Glutamatergic neuron (in vitro differentiated cells): ENCODE measurements at regions not wholly inside any gene's neighbourhood (a gene's known extent, or its start where the extent isn't known, plus 50 kb on each side); places are given as distances from the start of the nearest gene placed in this dataset.

ENCODE experiments used
- DNase-seq: peaks from one replicate; pipeline ENCODE4 v3.0.0; 2022
- H3K27ac Mint-ChIP-seq: one replicate; pipeline ENCODE4 v1.8.0; 2020; ENCODE audit warnings: mild to moderate bottlenecking, mixed read lengths, inconsistent platforms; ENCODE audit not compliant: unreplicated experiment
- H3K27me3 Mint-ChIP-seq: one replicate; pipeline ENCODE4 v1.8.0; 2020; ENCODE audit warnings: mild to moderate bottlenecking, moderate library complexity, mixed read lengths, inconsistent platforms; ENCODE audit not compliant: unreplicated experiment
- H3K36me3 Mint-ChIP-seq: one replicate; pipeline ENCODE4 v1.8.0; 2020; ENCODE audit warnings: mild to moderate bottlenecking, mixed read lengths, inconsistent platforms; ENCODE audit not compliant: unreplicated experiment
- H3K4me1 Mint-ChIP-seq: one replicate; pipeline ENCODE4 v1.8.0; 2020; ENCODE audit warnings: mild to moderate bottlenecking, low read depth, mixed read lengths, inconsistent platforms; ENCODE audit not compliant: unreplicated experiment
- H3K4me3 Mint-ChIP-seq: one replicate; pipeline ENCODE4 v1.8.0; 2020; ENCODE audit warnings: mild to moderate bottlenecking, mixed read lengths, inconsistent platforms; ENCODE audit not compliant: unreplicated experiment
- H3K9me3 Mint-ChIP-seq: one replicate; pipeline ENCODE4 v1.8.0; 2020; ENCODE audit warnings: mild to moderate bottlenecking, moderate library complexity, mixed read lengths, inconsistent platforms; ENCODE audit not compliant: unreplicated experiment
- CTCF ChIP-seq: fragments of 200-600 bp; sonication (generic); IDR thresholded peaks from one replicate; pipeline ENCODE4 v1.5.0; 2021; ENCODE audit not compliant: partially characterized antibody, unreplicated experiment

DNA sequence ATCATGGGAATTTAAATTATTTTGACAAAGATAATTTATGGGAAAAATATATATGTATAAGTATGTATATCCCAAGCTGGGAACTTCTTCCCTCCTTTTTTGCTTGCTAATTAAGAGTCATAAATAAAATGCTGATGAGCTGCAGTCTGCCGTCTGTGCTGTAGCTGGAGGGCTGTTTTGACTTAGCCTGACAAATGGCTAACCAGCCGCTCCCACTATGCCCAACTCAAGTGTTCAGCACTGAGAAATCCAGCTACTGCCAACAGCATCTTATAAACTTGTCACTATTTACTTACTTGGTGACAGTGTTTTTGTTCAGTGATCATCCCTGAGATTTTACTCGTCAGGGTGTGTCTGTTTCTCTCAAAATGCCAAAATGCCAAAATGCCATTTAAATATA, 171.2 kb upstream of the PGRMC2 start:
- no peak overlapping the region for H3K4me3 Mint-ChIP-seq
- TF ChIP-seq CTCF, result no peak

GRCh38 chr4:128457726-128458125, 170.1 kb upstream of the PGRMC2 start:
- no peak for TF ChIP-seq CTCF
- peaks cover 19% of the 10 kb centered on the region for H3K4me1 Mint-ChIP-seq
- no peaks in the 10 kb centered on the region for H3K36me3 Mint-ChIP-seq
- H3K4me3 Mint-ChIP-seq, result no peak overlapping the region
- peaks cover 2% of the 10 kb centered on the region for H3K27me3 Mint-ChIP-seq
- no peak overlapping the region for H3K27ac Mint-ChIP-seq
- no peaks in the 10 kb centered on the region for H3K9me3 Mint-ChIP-seq
- DNase-seq, result no peak

More for the DNA sequence above, 171.2 kb upstream of the PGRMC2 start:
- H3K4me1 Mint-ChIP-seq, result peaks cover 10% of the 10 kb centered on the region
- peaks cover under 1% of the 10 kb centered on the region for H3K27me3 Mint-ChIP-seq
- no peaks in the 10 kb centered on the region for H3K9me3 Mint-ChIP-seq
- DNase-seq, result no peak
- no peak overlapping the region for H3K27ac Mint-ChIP-seq
- no peaks in the 10 kb centered on the region for H3K36me3 Mint-ChIP-seq

- Mint-ChIP-seq H3K27me3 (peaks cover 2% of the 10 kb centered on the region), H3K4me3 (no peak overlapping the region), H3K27ac (no peak overlapping the region), H3K4me1 (peaks cover 22% of the 10 kb centered on the region), H3K9me3 (no peaks in the 10 kb centered on the region), H3K36me3 (no peaks in the 10 kb centered on the region)
- no peak for TF ChIP-seq CTCF
- no peak for DNase-seq
These were observed 168.6 kb upstream of the PGRMC2 start for GRCh38 chr4:128456171-128456570.

DNA sequence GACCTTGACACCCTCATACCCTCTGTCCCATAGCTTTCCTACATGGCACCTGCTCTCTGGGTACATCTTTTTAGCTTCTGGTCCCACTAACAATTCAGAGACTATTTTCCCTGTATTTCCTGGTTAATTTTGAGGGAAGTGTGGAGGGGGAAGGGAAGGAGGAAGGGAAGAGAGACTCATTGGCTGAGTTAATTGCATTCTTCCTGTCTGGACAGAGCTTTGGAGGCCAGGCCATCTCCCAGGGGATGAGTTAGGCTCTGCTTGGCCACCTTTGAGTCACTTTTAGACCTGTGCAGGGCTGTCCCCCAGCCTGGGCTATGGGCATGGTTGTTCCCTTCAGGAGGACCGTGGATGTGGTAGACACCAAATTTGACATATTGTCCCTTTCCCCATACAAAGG, 167.9 kb upstream of the PGRMC2 start:
- Mint-ChIP-seq H3K36me3 (no peaks in the 10 kb centered on the region), H3K4me3 (no peak overlapping the region), H3K9me3 (no peaks in the 10 kb centered on the region), H3K27ac (no peak overlapping the region), H3K4me1 (peaks cover 22% of the 10 kb centered on the region), H3K27me3 (peaks cover 2% of the 10 kb centered on the region)
- no peak for TF ChIP-seq CTCF
- no peak for DNase-seq

DNA sequence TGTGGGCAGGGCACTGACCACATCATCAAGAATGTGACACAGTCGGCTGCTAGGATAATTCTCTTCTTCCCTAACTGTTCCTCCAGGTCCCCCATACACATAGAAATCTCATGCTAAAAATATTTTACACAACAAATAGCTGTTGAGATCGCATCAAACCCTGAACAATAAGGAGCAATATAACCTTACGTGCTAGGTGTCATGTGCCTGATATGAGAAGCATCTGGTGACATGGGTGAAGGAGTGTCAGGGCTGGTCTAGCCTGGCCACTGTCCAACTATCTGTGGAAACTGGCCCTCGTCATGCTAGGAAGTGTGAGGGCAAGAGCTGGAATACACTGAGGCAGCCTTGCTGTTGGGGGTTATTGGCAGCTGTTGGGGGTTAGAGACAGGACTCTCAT, 167.3 kb upstream of the PGRMC2 start:
- Mint-ChIP-seq H3K9me3 (no peaks in the 10 kb centered on the region), H3K4me1 (peaks cover 22% of the 10 kb centered on the region), H3K36me3 (no peaks in the 10 kb centered on the region), H3K27me3 (peaks cover 2% of the 10 kb centered on the region), H3K27ac (peak overlapping the region; percentile 3), H3K4me3 (no peak overlapping the region)
- DNase-seq, result no peak
- TF ChIP-seq CTCF, result no peak
